GM12878 (cell line): ENCODE measurements at regions not wholly inside any gene's neighbourhood (a gene's known extent, or its start where the extent isn't known, plus 50 kb on each side); places are given as distances from the start of the nearest gene placed in this dataset.

ENCODE experiments used
- ATAC-seq: fragments of 200-7000 bp; cut with Tn5 transposase; 3 replicates; pipeline ENCODE4 v1.9.1; 2020; ENCODE audit warnings: mild to moderate bottlenecking, moderate library complexity
- BruUV-seq: library from RNA; stranded (reverse); fragments of 400-500 nt; replicated peaks from 2 replicates; lab custom pipeline; 2021; lab: Mats Ljungman, UMichigan
- CTCF ChIA-PET: fragments of 300-600 bp; sonication (Branson Sonifier 250); formaldehyde crosslinking; extraction: SDS; loops from one replicate; lab custom pipeline; 2021; ENCODE audit warnings: inconsistent platforms; lab: Yijun Ruan, JAX
- POLR2A ChIA-PET: fragments of 350-600 bp; formaldehyde crosslinking; extraction: SDS; loops from one replicate; lab custom pipeline; 2021; ENCODE audit warnings: inconsistent platforms; lab: Charles Lee
- RAD21 ChIA-PET: fragments of 300-600 bp; sonication (Branson Sonifier 250); formaldehyde crosslinking; loops from one replicate; lab custom pipeline; 2023; ENCODE audit warnings: antibody characterized with exemption; ENCODE audit not compliant: unreplicated experiment; lab: Charles Lee
- SMC1A ChIA-PET: fragments of 300-600 bp; sonication (Branson Sonifier 250); formaldehyde crosslinking; loops from one replicate; lab custom pipeline; 2023; ENCODE audit not compliant: unreplicated experiment, uncharacterized antibody; lab: Charles Lee
- DNase-seq: peaks from one replicate; pipeline ENCODE4 v3.0.0-alpha.2; 2011; ENCODE audit warnings: low read depth, low spot score
- FAIRE-seq: peaks from 3 replicates; lab custom pipeline; 2011; peaks lifted over from hg19 to GRCh38; lab: Jason Lieb, UNC
- H2AFZ ChIP-seq: 2 replicates; pipeline ENCODE4 v1.6.0; 2011; ENCODE audit warnings: low read depth, low read length, control low read depth; ENCODE audit not compliant: control insufficient read depth
- H3K27ac ChIP-seq: 2 replicates; pipeline ENCODE4 v1.5.1; 2011; ENCODE audit warnings: control low read depth; ENCODE audit not compliant: control insufficient read depth, insufficient read depth
- H3K27me3 ChIP-seq, 2 experiments: replicated peaks in 1 of 2; 2 replicates each; pipeline versions ENCODE4 v1.6.0 to v1.6.1; 2011; ENCODE audit warnings: low read length in 1 of 2; ENCODE audit not compliant: control insufficient read depth in 2 of 2, insufficient read depth in 2 of 2
- H3K36me3 ChIP-seq, 2 experiments: 2 replicates each; pipeline ENCODE4 v1.5.1; 2011; ENCODE audit warnings: low read length in 1 of 2; ENCODE audit not compliant: control insufficient read depth in 2 of 2, insufficient read depth in 2 of 2
- H3K4me1 ChIP-seq: 2 replicates; pipeline ENCODE4 v1.6.1; 2011; ENCODE audit warnings: mild to moderate bottlenecking, low read length, moderate library complexity, mixed read lengths; ENCODE audit not compliant: control insufficient read depth, insufficient read depth
- H3K4me2 ChIP-seq: 2 replicates; pipeline ENCODE4 v1.6.0; 2011; ENCODE audit warnings: control low read depth; ENCODE audit not compliant: control insufficient read depth, insufficient read depth
- H3K4me3 ChIP-seq: fragments of 200-600 bp; sonication (generic); 2 replicates; pipeline ENCODE4 v1.5.1; 2016
- H3K79me2 ChIP-seq: 2 replicates; pipeline ENCODE4 v1.6.0; 2011; ENCODE audit warnings: low read length; ENCODE audit not compliant: control insufficient read depth, insufficient read depth
- H3K9ac ChIP-seq: 2 replicates; pipeline ENCODE4 v1.8.0; 2011; ENCODE audit warnings: low read length, control low read depth, mixed read lengths; ENCODE audit not compliant: control insufficient read depth, insufficient read depth
- H3K9me3 ChIP-seq: replicated peaks from 3 replicates; pipeline ENCODE4 v1.5.1; 2011; ENCODE audit warnings: mild to moderate bottlenecking, low read length; ENCODE audit not compliant: control insufficient read depth, insufficient read depth
- H4K20me1 ChIP-seq: 2 replicates; pipeline ENCODE4 v1.6.0; 2011; ENCODE audit not compliant: control insufficient read depth, insufficient read depth
- ASH2L ChIP-seq: fragments of 300-600, 200-600 bp; sonication (generic); IDR thresholded peaks from 2 replicates; pipeline ENCODE4 v1.6.1; 2017; ENCODE audit warnings: low read depth, mild to moderate bottlenecking, borderline replicate concordance
- BACH1 ChIP-seq: fragments of 450-650 bp; IDR thresholded peaks from 2 replicates; pipeline ENCODE4 v1.6.1; 2017; ENCODE audit warnings: mild to moderate bottlenecking, borderline replicate concordance
- HCFC1 ChIP-seq: fragments of 150-350 bp; IDR thresholded peaks from 2 replicates; pipeline ENCODE4 v1.6.1; 2014; ENCODE audit warnings: low read length
- MTA2 ChIP-seq: fragments of 450-650 bp; IDR thresholded peaks from 2 replicates; pipeline ENCODE4 v1.6.1; 2016; ENCODE audit warnings: low read depth, mild to moderate bottlenecking, moderate library complexity
- NR2C2 ChIP-seq: IDR thresholded peaks from 2 replicates; pipeline ENCODE4 v1.6.1; 2011; ENCODE audit warnings: borderline replicate concordance, low read depth; ENCODE audit not compliant: control insufficient read depth, insufficient read length
- POLR2AphosphoS5 ChIP-seq: IDR thresholded peaks from 2 replicates; pipeline ENCODE4 v1.6.1; 2011; ENCODE audit warnings: mild to moderate bottlenecking, low read length, inconsistent platforms
- RAD51 ChIP-seq: fragments of 450-650 bp; IDR thresholded peaks from 2 replicates; pipeline ENCODE4 v1.6.1; 2016; ENCODE audit warnings: moderate library complexity, mild to moderate bottlenecking, inconsistent platforms
- RB1 ChIP-seq: fragments of 450-650 bp; formaldehyde crosslinking; IDR thresholded peaks from 2 replicates; pipeline ENCODE4 v1.6.1; 2017; ENCODE audit warnings: mild to moderate bottlenecking, borderline replicate concordance
- WGBS: methylation state at CpG from one replicate; pipeline ENCODE4 v1.1.6; 2016; ENCODE audit warnings: low lambda C conversion rate; ENCODE audit not compliant: insufficient replicate concordance, insufficient coverage; ENCODE audit errors: missing lambda C conversion rate; 5-methylcytosine and 5-hydroxymethylcytosine counted together
- in situ Hi-C: fragments of 300-500 bp; cut with MboI; formaldehyde crosslinking; loops from 9 replicates; pipeline ENCODE4 v1.14.3; 2018; ENCODE audit warnings: mixed read lengths
- intact Hi-C: fragments of 100-400 bp; cut with micrococcal nuclease; formaldehyde crosslinking; loops from one replicate; pipeline ENCODE4 v1.14.2; 2022; ENCODE audit not compliant: unreplicated experiment
- TF ChIP-seq, protein P1 (sequence below): fragments of 450-650 bp; IDR thresholded peaks from 2 replicates; pipeline ENCODE4 v1.6.1; 2017; ENCODE audit warnings: mild to moderate bottlenecking, moderate library complexity
- TF ChIP-seq, protein P2 (sequence below): fragments of 150-350 bp; IDR thresholded peaks from 2 replicates; pipeline ENCODE4 v1.6.1; 2014; ENCODE audit warnings: mild to moderate bottlenecking, low read depth, low read length
- TF ChIP-seq, protein P3 (sequence below): fragments of 450-650 bp; IDR thresholded peaks from 2 replicates; pipeline ENCODE4 v1.6.1; 2016; ENCODE audit warnings: mild to moderate bottlenecking
- TF ChIP-seq, protein P4 (sequence below): fragments of 450-650 bp; formaldehyde crosslinking; IDR thresholded peaks from 2 replicates; pipeline ENCODE4 v1.5.0; 2022; ENCODE audit warnings: mild to moderate bottlenecking, missing genetic modification characterization

DNA sequence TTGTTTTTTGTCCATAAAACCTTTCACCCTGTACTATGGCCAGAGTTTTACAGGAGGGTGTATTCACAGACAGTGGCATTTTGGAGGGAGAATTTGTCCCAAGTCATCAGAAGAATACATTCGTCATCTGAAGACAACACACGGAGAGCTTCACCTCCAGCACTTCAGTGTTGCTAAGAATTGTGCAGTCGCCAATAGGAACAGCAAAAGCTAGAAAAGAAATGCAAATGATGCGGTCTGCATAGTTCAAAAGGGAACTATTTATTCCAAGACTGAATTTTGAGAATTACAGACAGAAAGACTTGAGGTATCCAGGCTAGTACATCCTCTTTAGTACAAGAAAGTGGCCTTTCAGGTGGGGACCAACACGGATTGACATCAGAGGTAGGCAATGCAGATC, 399.2 kb upstream of the KIF2A start (continued):
- no peak for TF ChIP-seq NR2C2
- TF ChIP-seq BACH1, result no peak

DNA sequence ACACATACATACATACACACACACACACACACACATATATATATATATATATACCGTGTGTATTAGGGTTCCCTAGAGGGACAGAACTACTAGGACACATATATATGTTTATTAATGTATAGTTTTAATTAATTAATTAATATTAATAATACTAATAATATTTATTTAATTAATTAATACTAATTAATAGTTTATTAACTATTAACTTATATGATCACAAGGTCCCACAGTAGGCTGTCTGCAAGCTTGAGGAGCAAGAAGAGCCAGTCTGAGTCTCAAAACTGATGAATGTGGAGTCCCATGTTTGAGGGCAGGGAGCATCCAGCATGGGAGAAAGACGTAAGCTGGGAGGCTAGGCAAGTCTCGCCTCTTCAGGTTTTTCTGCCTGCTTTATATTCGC, 398.0 kb upstream of the KIF2A start:
- Histone ChIP-seq H3K4me2 (no peak overlapping the region), H3K27me3 (no peaks in the 10 kb centered on the region), H3K4me1 (no peaks in the 10 kb centered on the region), H3K36me3 (no peaks in the 10 kb centered on the region), H4K20me1 (no peaks in the 10 kb centered on the region), H3K9ac (no peak overlapping the region), H3K9me3 (no peaks in the 10 kb centered on the region), H3K4me3 (no peak overlapping the region), H3K79me2 (no peaks in the 10 kb centered on the region), H2AFZ (no peak overlapping the region), H3K27ac (no peak overlapping the region)
- 39% methylated on average over 4 of the region's 4 CpGs for WGBS
- FAIRE-seq (no peak), DNase-seq (no peak), ATAC-seq (no peak)
- in situ Hi-C loops, result no loop called here
- CTCF ChIA-PET, result no interaction called here
- POLR2A ChIA-PET, result no interaction called here
- SMC1A ChIA-PET, result no interaction called here
- RAD21 ChIA-PET, result no interaction called here
- BruUV-seq, result no TSS peak
- intact Hi-C loops, result no loop called here
- TF ChIP-seq, protein P1, sequence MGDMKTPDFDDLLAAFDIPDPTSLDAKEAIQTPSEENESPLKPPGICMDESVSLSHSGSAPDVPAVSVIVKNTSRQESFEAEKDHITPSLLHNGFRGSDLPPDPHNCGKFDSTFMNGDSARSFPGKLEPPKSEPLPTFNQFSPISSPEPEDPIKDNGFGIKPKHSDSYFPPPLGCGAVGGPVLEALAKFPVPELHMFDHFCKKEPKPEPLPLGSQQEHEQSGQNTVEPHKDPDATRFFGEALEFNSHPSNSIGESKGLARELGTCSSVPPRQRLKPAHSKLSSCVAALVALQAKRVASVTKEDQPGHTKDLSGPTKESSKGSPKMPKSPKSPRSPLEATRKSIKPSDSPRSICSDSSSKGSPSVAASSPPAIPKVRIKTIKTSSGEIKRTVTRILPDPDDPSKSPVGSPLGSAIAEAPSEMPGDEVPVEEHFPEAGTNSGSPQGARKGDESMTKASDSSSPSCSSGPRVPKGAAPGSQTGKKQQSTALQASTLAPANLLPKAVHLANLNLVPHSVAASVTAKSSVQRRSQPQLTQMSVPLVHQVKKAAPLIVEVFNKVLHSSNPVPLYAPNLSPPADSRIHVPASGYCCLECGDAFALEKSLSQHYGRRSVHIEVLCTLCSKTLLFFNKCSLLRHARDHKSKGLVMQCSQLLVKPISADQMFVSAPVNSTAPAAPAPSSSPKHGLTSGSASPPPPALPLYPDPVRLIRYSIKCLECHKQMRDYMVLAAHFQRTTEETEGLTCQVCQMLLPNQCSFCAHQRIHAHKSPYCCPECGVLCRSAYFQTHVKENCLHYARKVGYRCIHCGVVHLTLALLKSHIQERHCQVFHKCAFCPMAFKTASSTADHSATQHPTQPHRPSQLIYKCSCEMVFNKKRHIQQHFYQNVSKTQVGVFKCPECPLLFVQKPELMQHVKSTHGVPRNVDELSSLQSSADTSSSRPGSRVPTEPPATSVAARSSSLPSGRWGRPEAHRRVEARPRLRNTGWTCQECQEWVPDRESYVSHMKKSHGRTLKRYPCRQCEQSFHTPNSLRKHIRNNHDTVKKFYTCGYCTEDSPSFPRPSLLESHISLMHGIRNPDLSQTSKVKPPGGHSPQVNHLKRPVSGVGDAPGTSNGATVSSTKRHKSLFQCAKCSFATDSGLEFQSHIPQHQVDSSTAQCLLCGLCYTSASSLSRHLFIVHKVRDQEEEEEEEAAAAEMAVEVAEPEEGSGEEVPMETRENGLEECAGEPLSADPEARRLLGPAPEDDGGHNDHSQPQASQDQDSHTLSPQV, result no peak
- no peak for TF ChIP-seq HCFC1
- TF ChIP-seq, protein P2, sequence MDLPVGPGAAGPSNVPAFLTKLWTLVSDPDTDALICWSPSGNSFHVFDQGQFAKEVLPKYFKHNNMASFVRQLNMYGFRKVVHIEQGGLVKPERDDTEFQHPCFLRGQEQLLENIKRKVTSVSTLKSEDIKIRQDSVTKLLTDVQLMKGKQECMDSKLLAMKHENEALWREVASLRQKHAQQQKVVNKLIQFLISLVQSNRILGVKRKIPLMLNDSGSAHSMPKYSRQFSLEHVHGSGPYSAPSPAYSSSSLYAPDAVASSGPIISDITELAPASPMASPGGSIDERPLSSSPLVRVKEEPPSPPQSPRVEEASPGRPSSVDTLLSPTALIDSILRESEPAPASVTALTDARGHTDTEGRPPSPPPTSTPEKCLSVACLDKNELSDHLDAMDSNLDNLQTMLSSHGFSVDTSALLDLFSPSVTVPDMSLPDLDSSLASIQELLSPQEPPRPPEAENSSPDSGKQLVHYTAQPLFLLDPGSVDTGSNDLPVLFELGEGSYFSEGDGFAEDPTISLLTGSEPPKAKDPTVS, result no peak
- TF ChIP-seq ASH2L, result no peak
- no peak for TF ChIP-seq RB1
- no peak for TF ChIP-seq MTA2
- TF ChIP-seq, protein P3, sequence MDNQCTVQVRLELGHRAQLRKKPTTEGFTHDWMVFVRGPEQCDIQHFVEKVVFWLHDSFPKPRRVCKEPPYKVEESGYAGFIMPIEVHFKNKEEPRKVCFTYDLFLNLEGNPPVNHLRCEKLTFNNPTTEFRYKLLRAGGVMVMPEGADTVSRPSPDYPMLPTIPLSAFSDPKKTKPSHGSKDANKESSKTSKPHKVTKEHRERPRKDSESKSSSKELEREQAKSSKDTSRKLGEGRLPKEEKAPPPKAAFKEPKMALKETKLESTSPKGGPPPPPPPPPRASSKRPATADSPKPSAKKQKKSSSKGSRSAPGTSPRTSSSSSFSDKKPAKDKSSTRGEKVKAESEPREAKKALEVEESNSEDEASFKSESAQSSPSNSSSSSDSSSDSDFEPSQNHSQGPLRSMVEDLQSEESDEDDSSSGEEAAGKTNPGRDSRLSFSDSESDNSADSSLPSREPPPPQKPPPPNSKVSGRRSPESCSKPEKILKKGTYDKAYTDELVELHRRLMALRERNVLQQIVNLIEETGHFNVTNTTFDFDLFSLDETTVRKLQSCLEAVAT, result no peak
- TF ChIP-seq POLR2AphosphoS5, result no peak
- TF ChIP-seq, protein P4, sequence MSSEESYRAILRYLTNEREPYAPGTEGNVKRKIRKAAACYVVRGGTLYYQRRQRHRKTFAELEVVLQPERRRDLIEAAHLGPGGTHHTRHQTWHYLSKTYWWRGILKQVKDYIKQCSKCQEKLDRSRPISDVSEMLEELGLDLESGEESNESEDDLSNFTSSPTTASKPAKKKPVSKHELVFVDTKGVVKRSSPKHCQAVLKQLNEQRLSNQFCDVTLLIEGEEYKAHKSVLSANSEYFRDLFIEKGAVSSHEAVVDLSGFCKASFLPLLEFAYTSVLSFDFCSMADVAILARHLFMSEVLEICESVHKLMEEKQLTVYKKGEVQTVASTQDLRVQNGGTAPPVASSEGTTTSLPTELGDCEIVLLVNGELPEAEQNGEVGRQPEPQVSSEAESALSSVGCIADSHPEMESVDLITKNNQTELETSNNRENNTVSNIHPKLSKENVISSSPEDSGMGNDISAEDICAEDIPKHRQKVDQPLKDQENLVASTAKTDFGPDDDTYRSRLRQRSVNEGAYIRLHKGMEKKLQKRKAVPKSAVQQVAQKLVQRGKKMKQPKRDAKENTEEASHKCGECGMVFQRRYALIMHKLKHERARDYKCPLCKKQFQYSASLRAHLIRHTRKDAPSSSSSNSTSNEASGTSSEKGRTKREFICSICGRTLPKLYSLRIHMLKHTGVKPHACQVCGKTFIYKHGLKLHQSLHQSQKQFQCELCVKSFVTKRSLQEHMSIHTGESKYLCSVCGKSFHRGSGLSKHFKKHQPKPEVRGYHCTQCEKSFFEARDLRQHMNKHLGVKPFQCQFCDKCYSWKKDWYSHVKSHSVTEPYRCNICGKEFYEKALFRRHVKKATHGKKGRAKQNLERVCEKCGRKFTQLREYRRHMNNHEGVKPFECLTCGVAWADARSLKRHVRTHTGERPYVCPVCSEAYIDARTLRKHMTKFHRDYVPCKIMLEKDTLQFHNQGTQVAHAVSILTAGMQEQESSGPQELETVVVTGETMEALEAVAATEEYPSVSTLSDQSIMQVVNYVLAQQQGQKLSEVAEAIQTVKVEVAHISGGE (CRISPR knock-in tag), result no peak
- no peak for TF ChIP-seq RAD51
